Osteoblast (primary cell): ENCODE measurements at regions not wholly inside any gene's neighbourhood (a gene's known extent, or its start where the extent isn't known, plus 50 kb on each side); places are given as distances from the start of the nearest gene placed in this dataset.

Source experiments
- DNase-seq: peaks from one replicate; pipeline ENCODE4 v3.0.0; 2011; ENCODE audit warnings: low spot score, mixed read lengths; ENCODE audit not compliant: insufficient read length; ENCODE audit errors: missing footprints
- H2AFZ ChIP-seq: 2 replicates; pipeline ENCODE4 v1.6.0; 2011; ENCODE audit warnings: mild to moderate bottlenecking, low read length
- H3K27ac ChIP-seq: 2 replicates; pipeline ENCODE4 v1.5.1; 2011; ENCODE audit warnings: mild to moderate bottlenecking, low read depth, low read length, moderate library complexity
- H3K27me3 ChIP-seq: 2 replicates; pipeline ENCODE4 v1.6.0; 2012; ENCODE audit warnings: mild to moderate bottlenecking, control low read depth, inconsistent platforms, low read length, moderate library complexity; ENCODE audit not compliant: insufficient read depth
- H3K36me3 ChIP-seq: 2 replicates; pipeline ENCODE4 v1.5.1; 2011; ENCODE audit warnings: mild to moderate bottlenecking, low read length, control low read depth, moderate library complexity; ENCODE audit not compliant: insufficient read depth
- H3K4me1 ChIP-seq: 2 replicates; pipeline ENCODE4 v1.5.1; 2011; ENCODE audit warnings: mild to moderate bottlenecking, low read length, control low read depth, moderate library complexity; ENCODE audit not compliant: insufficient read depth
- H3K4me2 ChIP-seq: 2 replicates; pipeline ENCODE4 v1.6.0; 2011; ENCODE audit warnings: mild to moderate bottlenecking, low read length; ENCODE audit not compliant: insufficient read depth
- H3K4me3 ChIP-seq: fragments of 200-600 bp; sonication (generic); 3 replicates; pipeline ENCODE4 v1.5.1; 2012; ENCODE audit warnings: mild to moderate bottlenecking, low read length, inconsistent platforms; ENCODE audit not compliant: insufficient read depth
- H3K79me2 ChIP-seq: 2 replicates; pipeline ENCODE4 v1.6.0; 2012; ENCODE audit warnings: mild to moderate bottlenecking, low read length, control low read depth, inconsistent platforms; ENCODE audit not compliant: insufficient read depth
- H3K9me3 ChIP-seq: 2 replicates; pipeline ENCODE4 v1.5.1; 2011; ENCODE audit warnings: low read depth, low read length, control low read depth
- H4K20me1 ChIP-seq: 2 replicates; pipeline ENCODE4 v1.6.0; 2012; ENCODE audit warnings: mild to moderate bottlenecking, low read length, control low read depth; ENCODE audit not compliant: insufficient read depth
- TF ChIP-seq, protein P1 (sequence below): IDR thresholded peaks from 2 replicates; pipeline ENCODE4 v1.5.1; 2011; ENCODE audit warnings: mild to moderate bottlenecking, low read depth, low read length, moderate library complexity; ENCODE audit errors: extremely low read depth

DNA sequence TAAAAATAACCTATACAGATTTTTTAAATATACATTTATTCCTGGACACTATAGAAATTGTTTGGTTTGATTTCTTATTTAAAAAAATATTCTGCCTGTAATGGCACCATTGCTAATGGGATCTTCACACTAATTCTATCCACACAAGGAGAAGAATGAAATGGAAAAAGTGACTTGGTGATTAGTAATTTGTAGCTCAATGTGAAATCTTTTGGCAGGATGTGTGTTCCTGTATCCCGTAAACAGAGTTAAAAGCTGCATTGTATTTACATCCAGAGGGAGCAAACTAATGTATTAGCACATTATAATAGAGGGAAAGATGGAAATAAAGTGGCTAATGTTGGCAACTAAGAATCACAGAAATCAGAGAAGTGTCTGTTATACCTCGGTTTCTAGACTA lies 1455.3 kb upstream of the FLRT2 start:
- Histone ChIP-seq H4K20me1 (no peaks in the 10 kb centered on the region), H3K27ac (no peak overlapping the region), H3K27me3 (no peaks in the 10 kb centered on the region), H3K9me3 (peaks cover 3% of the 10 kb centered on the region), H3K36me3 (no peaks in the 10 kb centered on the region), H3K4me1 (no peaks in the 10 kb centered on the region), H3K79me2 (no peaks in the 10 kb centered on the region), H3K4me3 (no peak overlapping the region), H3K4me2 (no peak overlapping the region), H2AFZ (no peak overlapping the region)
- TF ChIP-seq, protein P1, sequence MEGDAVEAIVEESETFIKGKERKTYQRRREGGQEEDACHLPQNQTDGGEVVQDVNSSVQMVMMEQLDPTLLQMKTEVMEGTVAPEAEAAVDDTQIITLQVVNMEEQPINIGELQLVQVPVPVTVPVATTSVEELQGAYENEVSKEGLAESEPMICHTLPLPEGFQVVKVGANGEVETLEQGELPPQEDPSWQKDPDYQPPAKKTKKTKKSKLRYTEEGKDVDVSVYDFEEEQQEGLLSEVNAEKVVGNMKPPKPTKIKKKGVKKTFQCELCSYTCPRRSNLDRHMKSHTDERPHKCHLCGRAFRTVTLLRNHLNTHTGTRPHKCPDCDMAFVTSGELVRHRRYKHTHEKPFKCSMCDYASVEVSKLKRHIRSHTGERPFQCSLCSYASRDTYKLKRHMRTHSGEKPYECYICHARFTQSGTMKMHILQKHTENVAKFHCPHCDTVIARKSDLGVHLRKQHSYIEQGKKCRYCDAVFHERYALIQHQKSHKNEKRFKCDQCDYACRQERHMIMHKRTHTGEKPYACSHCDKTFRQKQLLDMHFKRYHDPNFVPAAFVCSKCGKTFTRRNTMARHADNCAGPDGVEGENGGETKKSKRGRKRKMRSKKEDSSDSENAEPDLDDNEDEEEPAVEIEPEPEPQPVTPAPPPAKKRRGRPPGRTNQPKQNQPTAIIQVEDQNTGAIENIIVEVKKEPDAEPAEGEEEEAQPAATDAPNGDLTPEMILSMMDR = no peak
- no peak for DNase-seq

DNA sequence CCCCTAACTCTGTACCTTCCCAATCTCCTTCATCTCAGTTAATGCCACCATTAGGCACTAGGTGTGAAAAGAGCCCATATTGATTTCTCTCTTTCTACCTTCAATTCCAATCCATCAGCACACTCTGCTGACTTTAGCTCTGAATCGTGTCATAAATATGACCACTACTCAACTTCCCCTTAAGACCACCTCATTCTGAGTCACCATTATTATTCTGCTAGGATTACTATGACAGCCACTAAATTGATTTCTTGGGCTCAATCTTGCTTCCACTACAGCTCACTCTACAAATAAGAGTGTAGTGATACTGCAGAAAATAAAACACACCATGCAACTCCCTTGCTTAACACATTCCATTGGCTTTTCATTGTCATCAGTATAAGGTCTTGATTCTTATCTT lies 1449.0 kb upstream of the FLRT2 start:
- Histone ChIP-seq H2AFZ (no peak overlapping the region), H3K4me1 (no peaks in the 10 kb centered on the region), H3K4me3 (no peak overlapping the region), H3K79me2 (no peaks in the 10 kb centered on the region), H3K36me3 (no peaks in the 10 kb centered on the region), H3K4me2 (no peak overlapping the region), H3K27me3 (no peaks in the 10 kb centered on the region), H3K9me3 (peaks cover 3% of the 10 kb centered on the region), H3K27ac (no peak overlapping the region), H4K20me1 (no peaks in the 10 kb centered on the region)
- no peak for DNase-seq
- TF ChIP-seq, protein P1 = no peak

DNA sequence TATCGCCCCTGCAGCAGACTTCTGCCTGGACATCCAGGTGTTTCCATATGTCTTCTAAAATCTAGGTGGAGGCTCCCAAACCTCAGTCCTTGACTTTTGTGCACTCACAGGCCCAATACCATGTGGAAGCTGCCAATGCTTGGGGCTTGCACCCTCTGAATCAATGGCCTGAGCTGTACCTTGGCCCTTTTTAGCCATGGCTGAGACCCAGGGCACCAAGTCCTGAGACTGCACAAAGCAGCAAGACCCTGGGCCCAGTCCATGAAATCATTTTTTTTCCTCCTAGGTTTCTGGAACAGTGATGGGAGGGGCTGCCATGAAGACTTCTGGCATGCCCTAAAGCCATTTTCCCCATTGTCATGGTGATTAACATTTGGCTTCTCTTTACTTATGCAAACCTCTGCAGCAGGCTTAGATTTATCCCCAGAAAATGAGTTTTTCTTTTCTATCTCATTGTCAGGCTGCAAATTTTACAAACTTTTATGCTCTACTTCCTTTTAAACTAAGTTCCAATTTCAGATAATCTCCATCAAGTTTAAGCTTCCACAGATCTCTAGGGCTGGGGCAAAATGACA lies 1445.8 kb upstream of the FLRT2 start:
- no peaks in the 10 kb centered on the region for H3K9me3 ChIP-seq
- H3K27me3 ChIP-seq = no peaks in the 10 kb centered on the region
- TF ChIP-seq, protein P1 = no peak
- no peak overlapping the region for H3K4me2 ChIP-seq
- no peak overlapping the region for H3K4me3 ChIP-seq
- H3K27ac ChIP-seq = no peak overlapping the region
- no peaks in the 10 kb centered on the region for H3K4me1 ChIP-seq
- H3K36me3 ChIP-seq = no peaks in the 10 kb centered on the region
- no peak for DNase-seq
- H4K20me1 ChIP-seq = no peaks in the 10 kb centered on the region
- no peak overlapping the region for H2AFZ ChIP-seq
- no peaks in the 10 kb centered on the region for H3K79me2 ChIP-seq

- Histone ChIP-seq H3K4me2 (no peak overlapping the region), H3K36me3 (no peaks in the 10 kb centered on the region), H3K27me3 (no peaks in the 10 kb centered on the region), H3K27ac (no peak overlapping the region), H4K20me1 (no peaks in the 10 kb centered on the region), H3K79me2 (no peaks in the 10 kb centered on the region), H3K4me3 (no peak overlapping the region), H3K9me3 (no peaks in the 10 kb centered on the region), H3K4me1 (no peaks in the 10 kb centered on the region), H2AFZ (no peak overlapping the region)
- TF ChIP-seq, protein P1 = no peak
- no peak for DNase-seq
These were observed 1444.5 kb upstream of the FLRT2 start for GRCh38 chr14:84085493-84085892.
